Liver (tissue), 3 donors: ENCODE measurements at regions not wholly inside any gene's neighbourhood (a gene's known extent, or its start where the extent isn't known, plus 50 kb on each side); places are given as distances from the start of the nearest gene placed in this dataset.

Experiments used
- CTCF ChIP-seq: fragments of 150-350 bp; IDR thresholded peaks from 2 replicates; pipeline ENCODE4 v1.5.1; 2017; ENCODE audit warnings: improper control_type of control experiment, low read depth, low read length; ENCODE audit not compliant: missing input control
- GABPA ChIP-seq, 2 donors: IDR thresholded peaks in 1 of 2; conservative IDR thresholded peaks in 1 of 2; 2 replicates each; pipeline ENCODE4 v1.6.1; 2016; ENCODE audit warnings: antibody characterized with exemption in 2 of 2, mild to moderate bottlenecking in 1 of 2, moderate library complexity in 1 of 2
- HNF4G ChIP-seq: IDR thresholded peaks from 2 replicates; pipeline ENCODE4 v1.6.1; 2016; ENCODE audit warnings: antibody characterized with exemption
- JUND ChIP-seq, 2 donors: IDR thresholded peaks; 2 replicates each; pipeline ENCODE4 v1.6.1; 2016; ENCODE audit warnings: antibody characterized with exemption in 2 of 2
- RAD21 ChIP-seq, 2 donors: IDR thresholded peaks; 2 replicates each; pipeline ENCODE4 v1.6.1; 2016; ENCODE audit warnings: antibody characterized with exemption in 2 of 2, mild to moderate bottlenecking in 2 of 2
- REST ChIP-seq: IDR thresholded peaks from 2 replicates; pipeline ENCODE4 v1.6.1; 2016; ENCODE audit warnings: antibody characterized with exemption, mild to moderate bottlenecking
- RXRA ChIP-seq, 2 donors: IDR thresholded peaks; 2 replicates each; pipeline ENCODE4 v1.6.1; 2017 to 2018; ENCODE audit warnings: antibody characterized with exemption in 2 of 2, mild to moderate bottlenecking in 1 of 2
- TAF1 ChIP-seq: conservative IDR thresholded peaks from 2 replicates; pipeline ENCODE4 v1.6.1; 2016; ENCODE audit warnings: antibody characterized with exemption, mild to moderate bottlenecking
- YY1 ChIP-seq: IDR thresholded peaks from 2 replicates; pipeline ENCODE4 v1.6.1; 2016; ENCODE audit warnings: antibody characterized with exemption, mild to moderate bottlenecking
- TF ChIP-seq, protein P1 (sequence below): IDR thresholded peaks from 2 replicates; pipeline ENCODE4 v1.6.1; 2016; ENCODE audit warnings: antibody characterized with exemption
- donor health status: healthy.
- donor health status: healthy.

- TF ChIP-seq CTCF (no peak), REST (no peak), RAD21 (IDR thresholded peaks at IDR 0.05) (no peak), GABPA (IDR thresholded peaks at IDR 0.05 in 1 of 2, conservative IDR thresholded peaks at IDR 0.05 in 1 of 2) (no peak), RXRA (IDR thresholded peaks at IDR 0.05) (no peak), YY1 (no peak), HNF4G (no peak), JUND (IDR thresholded peaks at IDR 0.05) (no peak), TAF1 (no peak)
- TF ChIP-seq, protein P1, sequence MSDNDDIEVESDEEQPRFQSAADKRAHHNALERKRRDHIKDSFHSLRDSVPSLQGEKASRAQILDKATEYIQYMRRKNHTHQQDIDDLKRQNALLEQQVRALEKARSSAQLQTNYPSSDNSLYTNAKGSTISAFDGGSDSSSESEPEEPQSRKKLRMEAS = no peak
Observed at GRCh38 chr4:148717988-148718387, 275.8 kb upstream of the NR3C2 start.
